Adipose tissue (tissue), 3 donors: ENCODE measurements at regions not wholly inside any gene's neighbourhood (a gene's known extent, or its start where the extent isn't known, plus 50 kb on each side); places are given as distances from the start of the nearest gene placed in this dataset.

ENCODE experiments used
- H3K27ac ChIP-seq: one replicate; pipeline ENCODE4 v1.5.1; 2013; ENCODE audit warnings: low read depth, low read length
- whole genome bisulfite sequencing, 3 donors: extraction: QIAGEN DNeasy Blood & Tissue Kit; methylation state at CpG; one replicate each; pipeline ENCODE4 v1.1.7; 2013; 5-methylcytosine and 5-hydroxymethylcytosine counted together
- donor health status: healthy with polysubstance abuse.
- donor health status: Bipolar disorder and iron deficiency.
- donor health status: healthy.

- no peak overlapping the region for H3K27ac ChIP-seq
These were observed 495.9 kb downstream of the SPRY1 start for GRCh38 chr4:123892368-123892976.

GRCh38 chr4:123893011-123893981, 496.7 kb downstream of the SPRY1 start:
- no peak overlapping the region for H3K27ac ChIP-seq

More at GRCh38 chr4:123892368-123892976, 495.9 kb downstream of the SPRY1 start:
- 63 to 74% (median 71%) methylated on average over 4 of the region's 4 CpGs for WGBS, 3 donors

GRCh38 chr4:123896446-123897071, 500.0 kb downstream of the SPRY1 start:
- H3K27ac ChIP-seq: no peak overlapping the region

More at GRCh38 chr4:123893011-123893981, 496.7 kb downstream of the SPRY1 start:
- WGBS, 3 donors: 28 to 35% (median 30%) methylated on average over 9 of the region's 9 CpGs

- no peak overlapping the region for H3K27ac ChIP-seq
- 91 to 98% (median 94%) methylated on average over 2 of the region's 2 CpGs for WGBS, 3 donors
These were observed 502.5 kb downstream of the SPRY1 start for GRCh38 chr4:123898946-123899666.

GRCh38 chr4:123904882-123905281, 508.3 kb downstream of the SPRY1 start:
- WGBS, 3 donors: 93 to 96% (median 94%) methylated on average over 1 of the region's 1 CpG
- no peak overlapping the region for H3K27ac ChIP-seq

GRCh38 chr4:123913598-123913997, 517.0 kb downstream of the SPRY1 start:
- no peak overlapping the region for H3K27ac ChIP-seq

- WGBS, 3 donors: 90 to 94% (median 90%) methylated on average over 2 of the region's 2 CpGs
- no peak overlapping the region for H3K27ac ChIP-seq
These were observed 520.2 kb downstream of the SPRY1 start for GRCh38 chr4:123916821-123917220.

GRCh38 chr4:123919576-123920098, 523.0 kb downstream of the SPRY1 start:
- WGBS, 3 donors: 89 to 91% (median 90%) methylated on average over 4 of the region's 4 CpGs
- no peak overlapping the region for H3K27ac ChIP-seq

- no peak overlapping the region for H3K27ac ChIP-seq
- WGBS, 3 donors: 72 to 74% (median 73%) methylated on average over 5 of the region's 5 CpGs
These were observed 524.7 kb downstream of the SPRY1 start for GRCh38 chr4:123921339-123921738.

GRCh38 chr4:123922847-123923246, 526.3 kb downstream of the SPRY1 start:
- no peak overlapping the region for H3K27ac ChIP-seq

- H3K27ac ChIP-seq: no peak overlapping the region
- WGBS, 3 donors: 66 to 98% (median 83%) methylated on average over 3 of the region's 3 CpGs
These were observed 527.9 kb downstream of the SPRY1 start for GRCh38 chr4:123924536-123924935.

- 76 to 90% (median 86%) methylated on average over 1 of the region's 1 CpG for WGBS, 3 donors
- H3K27ac ChIP-seq: no peak overlapping the region
These were observed 533.0 kb downstream of the SPRY1 start for GRCh38 chr4:123929565-123929964.

GRCh38 chr4:123930996-123931395, 534.4 kb downstream of the SPRY1 start:
- WGBS, 3 donors: 79 to 90% (median 85%) methylated on average over 1 of the region's 1 CpG

GRCh38 chr4:123934096-123934495, 537.5 kb downstream of the SPRY1 start:
- 86 to 95% (median 88%) methylated on average over 2 of the region's 2 CpGs for WGBS, 3 donors
- no peak overlapping the region for H3K27ac ChIP-seq

More at GRCh38 chr4:123930996-123931395, 534.4 kb downstream of the SPRY1 start:
- H3K27ac ChIP-seq: no peak overlapping the region

GRCh38 chr4:123936621-123937043, 540.0 kb downstream of the SPRY1 start:
- H3K27ac ChIP-seq: no peak overlapping the region
- 22 to 26% (median 26%) methylated on average over 2 of the region's 2 CpGs for WGBS, 3 donors

- WGBS, 3 donors: 88 to 93% (median 90%) methylated on average over 4 of the region's 4 CpGs
- no peak overlapping the region for H3K27ac ChIP-seq
These were observed 541.0 kb downstream of the SPRY1 start for GRCh38 chr4:123937581-123937980.

- WGBS, 3 donors: 65 to 79% (median 75%) methylated on average over 1 of the region's 1 CpG
- H3K27ac ChIP-seq: no peak overlapping the region
These were observed 543.0 kb downstream of the SPRY1 start for GRCh38 chr4:123939621-123940020.

GRCh38 chr4:123940604-123941003, 544.0 kb downstream of the SPRY1 start:
- 59 to 84% (median 82%) methylated on average over 2 of the region's 2 CpGs for WGBS, 3 donors
- no peak overlapping the region for H3K27ac ChIP-seq
